EL (cell line): ENCODE measurements at regions not wholly inside any gene's neighbourhood (a gene's known extent, or its start where the extent isn't known, plus 50 kb on each side); places are given as distances from the start of the nearest gene placed in this dataset.
"Not testable (repeated sequence)": the region's sequence is repeated elsewhere in the genome, so short reads cannot be mapped to it uniquely, and the experiment has no call there.

Source experiments
- DNase-seq: peaks from one replicate; pipeline ENCODE4 v3.0.0-alpha.2; 2016

DNA sequence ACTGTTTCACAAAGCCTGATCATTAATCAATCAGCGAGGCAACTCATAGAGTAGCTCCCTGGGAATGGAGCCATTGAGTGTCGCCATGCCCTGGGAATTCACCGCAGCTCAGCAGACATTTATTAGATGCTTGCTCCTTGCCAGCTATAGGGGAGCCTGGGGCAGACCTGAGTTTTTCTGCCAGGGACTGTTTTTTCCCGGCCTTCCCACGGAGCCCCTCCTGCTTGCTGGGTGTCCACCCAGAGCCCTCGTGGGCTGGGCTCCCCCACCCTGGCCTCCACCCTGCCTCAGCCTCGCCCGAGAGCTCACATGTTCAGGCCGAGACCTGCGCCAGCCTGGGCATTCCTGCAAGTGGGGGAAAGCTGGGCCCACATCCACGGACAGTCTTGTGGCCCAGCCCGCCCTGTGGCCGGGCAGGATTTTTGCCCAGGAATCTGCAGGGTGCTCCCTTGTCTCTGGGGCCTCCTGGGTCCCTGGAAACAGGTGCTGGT lies 64.9 kb downstream of the SMIM38 start:
- no peak for DNase-seq

DNA sequence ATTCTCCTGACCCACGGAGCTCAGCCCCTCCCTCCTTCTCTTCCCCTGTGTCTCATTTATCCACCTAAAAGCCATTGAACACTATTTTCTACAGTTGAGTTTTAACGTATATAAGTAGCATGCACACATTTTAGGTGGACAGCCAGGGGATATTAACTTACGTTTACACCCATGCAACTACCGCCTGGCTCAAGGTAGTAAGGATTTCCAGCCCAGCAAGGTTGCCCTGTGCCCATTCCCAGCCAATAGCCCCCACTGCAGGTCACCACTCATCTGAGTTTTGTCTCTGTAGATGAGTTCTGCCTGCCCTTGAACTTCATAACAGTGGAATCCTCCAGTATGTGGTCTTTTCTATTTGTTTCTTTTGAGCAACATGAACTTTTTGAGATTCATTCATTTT lies 65.4 kb downstream of the SMIM38 start:
- DNase-seq, result no peak

DNA sequence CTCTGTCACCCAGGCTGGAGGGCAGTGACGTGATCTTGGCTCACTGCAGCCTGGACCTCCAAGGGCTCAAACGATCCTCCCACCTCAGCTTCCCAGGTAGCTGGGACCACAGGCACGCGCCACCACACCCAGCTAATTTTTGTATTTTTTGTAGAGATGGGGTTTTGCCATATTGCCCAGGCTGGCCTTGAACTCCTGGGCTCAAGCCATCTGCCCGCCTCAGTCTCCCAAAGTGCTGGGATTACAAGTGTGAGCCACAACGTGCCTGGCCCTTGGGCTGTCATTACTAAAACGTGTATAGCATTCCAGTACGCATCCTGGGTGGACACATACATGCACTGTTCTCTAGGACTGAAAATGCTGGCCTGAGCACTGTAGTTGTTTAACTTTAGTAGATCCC lies 65.9 kb downstream of the SMIM38 start:
- not testable (repeated sequence) for DNase-seq

DNA sequence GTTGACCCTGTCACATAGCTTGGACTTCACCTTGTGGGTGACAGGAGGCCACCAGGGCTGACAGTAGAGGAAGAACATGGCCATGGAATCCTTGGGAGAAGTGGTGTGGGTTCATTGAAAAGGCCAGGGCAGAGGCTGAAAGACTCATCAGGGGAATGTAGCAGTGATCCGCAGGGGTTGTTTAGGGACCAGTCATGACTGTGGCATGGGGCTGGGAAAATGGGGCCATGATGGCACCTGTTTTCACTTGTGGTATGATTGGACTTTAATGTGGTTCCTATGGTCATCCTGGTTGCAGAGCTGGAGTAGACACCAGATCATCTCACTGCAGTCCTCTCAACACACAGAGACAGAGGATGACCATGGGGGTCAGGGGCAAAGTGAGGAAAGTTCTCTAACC lies 66.7 kb upstream of the MYEOV start:
- no peak for DNase-seq

DNA sequence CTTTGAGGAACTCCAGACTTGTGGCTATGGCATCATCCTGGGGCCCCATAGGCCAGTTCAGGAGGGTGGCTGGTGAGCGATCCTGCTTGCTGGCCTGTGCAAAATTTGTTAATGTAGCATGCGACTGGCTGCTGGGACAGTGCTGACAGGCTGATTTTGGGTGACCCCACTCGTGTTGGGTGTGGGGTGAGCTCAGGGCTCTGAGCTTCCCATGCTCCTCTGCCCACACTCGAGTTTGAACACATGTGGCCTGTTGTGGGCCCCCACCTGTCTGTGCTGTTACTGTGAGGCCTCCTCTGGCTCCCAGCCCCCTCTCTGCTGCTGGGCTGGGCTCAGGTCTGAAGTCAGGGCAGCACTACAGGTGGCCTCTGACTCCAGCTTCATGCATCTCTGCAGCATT lies 64.4 kb upstream of the MYEOV start:
- no peak for DNase-seq

DNA sequence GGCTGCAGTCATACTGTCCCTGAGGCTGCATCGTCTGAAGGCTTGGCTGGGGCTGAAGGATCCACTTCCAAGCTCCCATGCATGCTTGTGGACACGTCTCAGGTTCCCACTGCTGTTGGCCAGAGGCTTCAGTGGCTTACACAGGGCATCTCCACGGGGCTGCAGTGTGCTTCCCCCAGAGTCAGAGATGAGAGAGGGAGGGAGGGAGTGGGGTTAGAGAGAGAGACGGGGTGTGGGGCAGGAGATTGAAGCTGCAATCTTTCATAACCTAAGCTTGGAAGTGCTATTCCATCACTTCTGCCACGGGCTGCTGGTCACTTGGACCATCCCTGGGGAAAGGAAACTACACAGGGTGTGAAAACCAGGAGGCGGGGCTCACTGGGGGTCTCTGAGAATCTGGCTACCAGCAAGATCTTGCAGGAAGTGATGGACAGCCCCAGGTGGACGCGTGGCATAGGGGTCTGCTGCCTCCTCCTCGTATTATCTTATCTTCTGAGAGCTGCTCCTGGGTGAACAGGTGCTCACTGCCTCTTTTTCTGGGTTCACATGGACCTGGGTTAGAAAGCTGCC lies 63.0 kb upstream of the MYEOV start:
- no peak for DNase-seq

DNA sequence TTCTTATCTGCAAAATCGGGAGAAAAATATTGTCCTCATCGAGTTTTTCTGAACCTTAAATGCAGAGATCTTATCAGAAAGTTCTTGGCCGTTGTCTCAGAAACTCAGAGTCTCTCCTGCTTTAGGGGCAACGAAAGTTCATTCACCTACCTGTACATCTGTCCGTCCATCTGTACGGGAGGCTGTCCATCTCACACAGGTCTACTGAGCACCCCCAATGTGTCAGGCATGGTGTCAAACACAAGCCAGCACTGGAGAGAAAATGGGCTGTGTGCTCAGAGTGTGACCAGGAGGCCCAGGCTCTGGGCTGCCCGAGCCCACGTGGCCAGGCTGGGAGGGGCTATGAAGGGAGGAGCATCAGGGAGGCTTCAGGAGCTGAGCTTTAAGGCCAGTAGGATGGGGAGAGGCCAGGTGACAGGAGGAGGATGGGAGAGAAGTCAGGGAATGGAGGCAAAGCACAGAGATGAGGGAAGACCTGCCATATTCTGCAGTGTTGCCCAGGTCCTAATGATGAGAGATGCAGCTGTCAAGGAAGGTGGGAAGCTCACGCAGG lies 62.4 kb upstream of the MYEOV start:
- no peak for DNase-seq

DNA sequence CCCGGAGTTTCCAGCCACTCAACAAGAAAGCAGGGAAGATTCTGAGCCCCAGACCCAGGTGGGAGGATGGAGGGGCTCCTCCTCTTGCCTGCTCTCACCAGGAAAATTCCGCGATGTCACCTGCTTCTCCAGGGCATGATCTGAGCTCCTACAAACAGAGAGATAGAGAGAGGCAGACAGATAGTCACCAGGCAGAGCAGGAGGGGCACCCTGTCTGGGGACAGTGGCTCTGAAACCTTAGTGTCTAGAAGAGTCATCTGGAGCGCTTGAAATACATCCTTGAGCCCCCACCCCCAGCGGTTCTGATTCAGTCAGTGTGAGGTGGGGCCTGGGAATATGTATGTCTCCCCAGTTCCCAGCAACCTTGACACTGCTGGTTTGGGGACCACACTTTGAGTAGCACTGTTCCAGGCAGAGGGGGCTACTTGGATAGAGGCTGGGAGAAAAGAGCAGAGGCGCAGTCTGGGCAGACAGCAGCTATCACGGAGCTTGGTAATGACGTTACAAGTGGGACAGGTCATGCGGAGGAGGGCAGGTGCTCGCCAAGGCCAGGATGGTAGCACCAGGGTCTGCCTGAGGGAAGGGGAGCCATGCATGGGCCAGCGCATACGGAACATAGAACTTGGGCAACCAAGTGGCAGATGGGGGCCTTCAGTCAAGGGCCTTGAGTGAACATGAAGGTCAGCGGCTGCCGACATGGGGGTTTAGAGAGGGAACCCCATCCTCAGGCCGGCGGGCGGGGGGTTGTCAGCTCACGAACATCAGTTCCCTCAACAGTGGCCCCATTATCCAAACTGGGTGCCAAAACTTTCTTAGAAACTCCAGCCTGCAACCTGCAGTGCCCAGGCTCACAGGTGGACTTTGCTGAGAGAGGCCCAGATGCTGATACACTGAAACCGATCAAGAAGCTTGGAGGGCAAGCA lies 60.9 kb upstream of the MYEOV start:
- no peak for DNase-seq

DNA sequence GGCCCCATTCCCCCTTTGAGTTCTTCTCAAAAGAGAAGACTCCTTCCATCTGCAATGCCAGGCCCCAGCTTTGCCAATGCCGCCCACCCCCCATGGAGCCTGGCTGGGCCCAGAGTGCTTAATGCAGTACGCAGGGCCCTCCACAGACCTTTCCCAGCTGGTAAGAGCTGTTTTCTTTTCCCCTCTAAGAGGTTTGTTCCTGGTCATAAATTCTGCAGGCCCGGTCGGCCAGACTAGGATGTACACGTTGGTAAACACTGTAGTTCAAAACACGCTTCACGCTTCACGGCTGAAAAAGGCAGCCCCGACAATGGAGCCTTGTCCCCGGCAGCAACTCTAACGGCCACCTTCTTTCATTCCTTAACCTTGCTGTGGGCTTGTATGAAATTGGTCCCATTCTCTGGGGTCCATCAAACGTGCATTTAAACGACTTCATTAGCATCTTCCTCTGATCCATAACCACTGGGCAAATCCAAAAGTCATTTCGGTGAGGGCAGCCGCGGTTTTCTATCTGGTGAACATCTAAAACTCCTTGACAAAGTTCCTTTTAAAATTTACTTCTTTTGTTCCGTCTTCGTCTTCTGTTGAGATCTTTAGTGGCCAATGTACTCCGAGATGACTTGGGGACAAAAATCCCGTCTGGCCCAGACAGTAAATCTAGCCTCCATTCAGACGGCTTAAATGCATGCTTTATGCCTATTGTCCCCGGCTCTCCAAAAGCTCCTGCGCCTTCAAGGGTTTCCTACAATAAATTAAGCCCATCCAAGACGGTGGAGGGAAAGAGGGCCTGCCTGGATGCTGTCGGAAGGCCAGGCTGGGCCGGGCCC lies 60.0 kb upstream of the MYEOV start:
- no peak for DNase-seq

DNA sequence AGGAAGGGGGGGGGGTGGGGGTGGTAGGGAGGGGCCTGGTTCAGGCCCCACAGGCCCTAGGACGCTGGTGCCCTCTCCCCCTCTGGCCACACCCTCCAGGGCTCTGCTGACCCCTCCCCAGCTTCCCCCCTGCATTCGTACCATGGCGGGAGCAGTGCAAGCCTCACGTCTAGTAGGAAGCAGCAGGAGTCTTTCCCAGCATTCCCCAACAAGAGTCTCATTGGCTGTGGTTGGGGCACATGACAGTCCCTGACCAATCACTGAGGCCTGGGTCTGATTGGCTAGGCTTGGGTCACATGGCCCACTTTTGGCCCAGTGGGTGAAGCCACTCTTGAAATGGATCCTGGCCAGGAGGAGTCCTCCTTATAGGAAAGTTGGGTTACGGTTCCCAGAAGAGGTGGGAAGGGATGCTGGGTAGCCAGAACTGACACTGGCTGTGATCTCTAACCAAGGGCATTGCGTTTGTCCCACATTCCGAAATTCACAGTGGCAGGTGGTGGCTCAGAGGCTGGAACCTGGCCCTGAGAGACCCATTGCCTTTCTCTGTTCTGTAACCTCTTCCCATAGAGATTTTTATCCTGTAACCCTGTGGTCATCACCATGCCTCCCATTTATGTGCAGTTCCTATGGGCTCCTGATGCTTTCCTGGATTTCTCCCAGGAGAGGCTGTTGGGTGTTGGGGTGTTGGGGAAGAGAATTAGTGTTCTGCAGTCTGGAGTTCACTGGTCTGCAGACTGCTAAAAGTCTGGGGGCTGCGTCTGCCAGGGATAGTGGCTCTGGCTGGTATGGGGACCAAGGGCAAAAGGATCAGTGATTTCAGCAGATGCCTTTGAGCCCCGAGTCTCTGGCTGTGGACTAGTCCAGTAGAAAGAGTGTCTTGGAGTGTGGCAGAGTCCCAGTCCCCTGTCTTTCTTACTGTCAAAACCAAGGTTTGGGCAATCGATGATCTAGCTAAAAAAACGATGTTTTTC lies 58.9 kb upstream of the MYEOV start:
- DNase-seq, result no peak

DNA sequence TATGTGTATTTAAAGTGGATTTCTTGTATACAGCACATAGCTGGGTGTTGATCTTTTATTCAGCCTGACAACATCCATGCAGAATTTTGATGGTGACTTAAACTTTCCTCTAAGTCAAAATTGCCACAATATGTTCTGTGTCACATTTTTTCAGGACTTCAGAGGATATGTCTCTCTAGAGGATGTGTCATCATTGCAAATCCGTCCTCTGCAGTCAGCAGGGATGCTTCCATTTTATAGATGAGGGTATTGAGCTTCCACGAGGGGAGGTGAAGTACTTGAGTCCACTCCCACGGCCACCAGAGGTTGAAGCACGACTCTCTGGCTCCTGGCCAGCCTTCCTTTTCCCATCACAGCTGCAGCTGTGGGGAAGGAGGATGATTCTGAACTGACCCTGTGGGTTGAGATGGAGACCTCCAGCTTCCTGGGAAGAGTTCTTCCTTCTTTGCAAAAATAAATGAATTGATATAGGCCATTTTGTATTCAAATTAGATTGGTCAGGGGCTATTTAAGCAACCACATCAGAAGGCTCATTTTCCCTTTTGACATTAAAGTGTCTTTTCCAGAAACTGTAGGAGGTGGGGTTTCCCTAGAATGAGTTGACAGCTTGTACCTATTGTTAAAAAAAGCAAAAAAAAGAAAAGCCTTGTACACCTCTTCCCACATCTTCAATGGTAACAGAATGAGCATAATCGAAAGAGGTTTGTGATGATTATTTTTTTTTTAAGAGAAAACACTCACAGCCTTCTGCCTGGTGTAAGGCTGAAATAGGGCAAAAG lies 55.2 kb upstream of the MYEOV start:
- DNase-seq, result no peak

DNA sequence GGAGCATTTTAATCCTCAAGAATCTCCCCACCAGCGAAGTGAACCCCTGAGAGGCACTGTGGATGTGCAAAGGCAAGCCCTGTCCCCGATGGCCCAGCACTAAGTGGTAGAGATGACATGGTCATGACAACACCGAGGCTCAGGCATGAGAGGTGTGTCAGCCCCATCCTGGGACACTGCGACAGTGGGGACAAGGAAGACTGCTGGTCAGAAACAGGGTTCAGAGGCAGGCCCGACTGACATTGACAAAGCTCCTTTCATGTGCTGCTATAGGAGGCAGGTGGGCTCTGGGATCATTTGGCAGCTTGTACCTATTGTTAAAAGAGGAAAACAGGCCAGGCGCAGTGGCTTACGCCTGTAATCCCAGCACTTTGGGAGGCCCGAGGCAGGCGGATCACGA lies 54.3 kb upstream of the MYEOV start:
- no peak for DNase-seq

DNA sequence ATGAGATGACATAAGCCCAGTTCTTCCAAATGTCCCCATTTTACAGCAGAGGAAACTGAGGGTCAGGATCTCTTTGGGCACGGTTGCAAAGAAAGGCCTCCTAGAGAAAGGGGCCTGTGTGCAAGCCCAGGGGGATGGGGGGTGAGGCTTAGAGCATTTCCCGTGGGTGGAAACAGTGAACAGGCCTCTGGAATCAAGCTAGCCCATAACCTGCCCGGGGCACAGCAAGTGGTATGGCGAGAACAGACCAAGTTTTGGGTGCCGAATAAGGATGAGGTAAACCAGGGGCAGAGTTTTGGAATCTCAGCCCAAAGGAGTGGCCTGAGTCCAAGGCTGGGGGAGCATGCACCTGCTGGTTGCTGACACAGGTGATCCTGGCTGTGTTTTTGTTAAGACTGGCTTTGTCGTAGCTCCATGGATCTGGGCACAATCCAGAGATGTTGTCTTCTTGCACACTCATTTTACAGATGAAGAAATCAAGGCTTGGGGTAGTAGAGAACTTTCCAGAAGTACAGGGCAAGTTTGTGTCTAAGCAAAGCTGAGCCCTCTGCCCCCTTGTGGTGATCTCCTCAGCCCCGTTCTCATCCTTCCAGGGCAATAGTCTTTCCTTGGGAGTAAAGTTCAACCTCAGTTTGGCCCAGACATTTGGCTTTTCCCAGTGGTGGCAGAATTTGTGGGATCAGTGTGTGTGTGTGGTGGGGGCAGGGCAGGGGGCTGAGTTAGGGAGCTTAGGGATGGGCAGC lies 53.5 kb upstream of the MYEOV start:
- DNase-seq, result peak; percentile 10

DNA sequence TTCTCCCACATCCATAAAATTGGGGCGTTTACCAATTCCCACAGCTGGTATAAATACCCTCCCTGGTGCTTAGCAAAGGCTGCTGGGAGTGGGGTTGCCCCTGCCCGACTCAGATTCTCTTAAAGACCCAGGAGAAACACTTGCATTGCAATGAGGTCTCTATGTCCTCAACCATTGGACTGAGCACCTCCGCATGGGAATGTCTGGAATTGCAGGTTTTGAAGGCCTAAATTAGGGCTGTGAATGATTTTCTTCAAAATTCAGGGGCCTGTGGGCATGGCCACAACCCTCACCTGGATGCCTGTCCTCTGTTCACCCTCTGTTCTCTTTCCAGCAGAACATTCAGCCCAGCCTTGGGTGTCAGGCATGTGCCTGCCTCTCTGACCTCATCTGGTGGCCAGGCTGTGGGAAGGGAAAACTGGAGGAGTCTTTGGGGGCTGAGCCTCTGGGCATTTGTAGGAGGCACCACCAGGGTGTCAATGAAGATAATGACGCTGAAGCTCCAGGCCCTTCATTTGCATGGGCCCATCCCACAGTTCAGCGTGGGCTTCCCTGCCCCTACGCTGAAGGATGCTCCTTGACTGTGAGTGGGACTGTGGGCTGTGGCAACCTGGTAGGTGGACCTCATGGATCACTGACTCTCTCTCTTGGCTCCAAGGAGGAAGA lies 52.7 kb upstream of the MYEOV start:
- DNase-seq, result no peak

DNA sequence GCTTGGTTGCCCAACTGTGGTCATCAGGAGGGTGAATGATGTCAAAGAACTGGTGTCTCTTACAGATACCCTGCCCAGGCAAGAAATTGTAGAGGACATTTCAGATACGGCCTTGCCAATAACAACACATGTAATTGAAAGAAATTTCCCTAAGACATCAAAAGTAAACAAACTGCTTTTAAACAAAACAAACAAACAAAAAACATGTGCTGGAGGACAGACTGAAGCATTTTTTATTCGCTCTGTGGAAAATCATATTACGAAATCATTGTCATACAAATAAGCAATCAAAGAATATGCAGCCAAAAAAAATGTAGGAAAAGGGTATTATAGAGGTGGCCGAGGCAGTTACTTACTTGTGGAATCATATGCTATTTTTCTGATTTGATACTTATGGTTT lies 52.1 kb upstream of the MYEOV start:
- DNase-seq, result no peak

DNA sequence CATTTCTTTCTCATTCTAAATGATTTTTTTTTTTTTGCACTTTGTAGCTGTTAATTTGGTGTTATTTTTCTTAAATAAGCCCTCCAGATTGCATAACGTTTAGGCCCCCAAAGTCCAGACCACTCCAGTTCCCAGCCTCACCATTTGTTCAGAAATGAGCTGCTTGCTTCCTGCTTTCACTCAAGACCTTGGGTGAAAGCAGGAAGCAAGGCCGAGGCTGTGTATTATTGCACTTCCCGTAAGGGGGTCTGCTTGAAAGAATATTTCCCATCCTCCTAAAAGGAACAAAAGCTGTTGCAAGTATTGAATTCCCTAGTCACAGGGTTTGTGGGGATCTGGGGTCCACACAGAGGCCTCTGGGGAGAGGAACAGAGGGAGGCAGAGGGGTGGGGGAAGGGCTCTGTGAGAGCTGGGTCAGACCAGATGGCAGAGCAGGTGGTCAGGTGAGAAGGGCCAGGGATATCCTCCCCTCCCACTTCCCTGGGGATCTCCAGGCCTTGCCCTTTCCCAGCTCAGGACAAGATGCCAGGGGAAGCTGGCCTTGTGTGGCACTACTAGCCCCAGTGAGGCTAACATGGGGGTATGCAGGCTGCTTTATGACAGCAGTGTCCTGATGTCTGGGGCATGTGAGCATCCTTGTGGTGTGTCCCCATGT lies 51.6 kb upstream of the MYEOV start:
- no peak for DNase-seq

DNA sequence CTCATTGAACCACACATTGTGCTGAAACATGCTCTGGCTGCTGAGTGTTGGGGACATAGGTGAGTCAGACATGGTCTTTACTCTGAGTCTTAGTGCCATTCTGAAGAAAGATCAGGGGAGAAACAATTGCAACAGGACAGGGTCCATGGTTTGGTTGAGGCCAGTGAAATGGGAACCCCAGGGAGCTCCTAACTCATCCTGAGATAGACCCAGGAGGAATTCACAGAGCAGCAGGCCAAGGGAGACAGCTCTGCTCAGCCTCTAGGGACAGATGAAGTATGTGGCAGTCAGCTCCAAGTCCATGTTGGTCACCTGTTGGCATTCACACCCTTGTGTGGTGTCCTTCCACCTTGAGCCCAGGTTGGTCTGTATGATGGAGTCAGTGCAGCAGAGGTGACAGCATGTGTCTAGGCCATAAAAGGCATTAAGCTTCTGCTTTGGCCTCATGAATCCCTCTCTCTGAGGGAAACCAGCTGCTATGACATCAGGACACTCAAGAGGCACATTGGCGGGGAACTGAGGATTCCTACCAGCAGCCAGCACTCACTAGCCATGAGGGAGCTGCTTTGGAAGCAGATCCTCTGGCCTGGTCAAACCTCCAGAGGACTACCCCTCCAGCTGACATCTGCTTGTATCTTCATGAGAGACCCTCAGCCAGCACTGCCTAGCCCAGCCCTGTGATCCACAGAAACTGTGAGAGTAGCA lies 50.3 kb upstream of the MYEOV start:
- DNase-seq, result no peak
